ENCODE measurements at regions not wholly inside any gene's neighbourhood (a gene's known extent, or its start where the extent isn't known, plus 50 kb on each side); places are given as distances from the start of the nearest gene placed in this dataset.
A peak's percentile ranks its signal among the peaks of the same experiment; 100 is the strongest.

DNA sequence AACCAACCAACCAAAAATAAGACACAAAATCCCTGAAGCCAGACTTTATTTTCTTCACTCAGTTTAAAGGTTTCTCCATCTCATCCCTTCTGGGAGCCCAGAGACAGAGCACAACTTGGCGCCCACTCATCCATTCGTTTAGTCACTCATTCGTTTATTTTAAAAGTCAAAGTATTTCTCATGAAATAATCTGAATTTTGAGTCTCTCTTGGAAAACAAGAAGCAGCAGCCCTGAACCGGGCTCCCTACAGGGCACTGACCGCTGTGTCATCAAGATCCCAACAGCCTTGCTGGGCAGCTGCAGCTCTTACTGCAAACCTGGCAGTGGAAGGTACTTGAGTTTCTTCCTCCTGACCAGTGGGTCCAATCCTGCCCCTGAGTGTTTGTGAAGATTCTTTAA lies 171.6 kb downstream of the THBS2 start:
- no peaks in the 10 kb centered on the region for H3K9me3 ChIP-seq (ENCODE audit: insufficient read depth, low read depth, low read length)
- peaks cover 4% of the 10 kb centered on the region for H3K4me1 ChIP-seq (ENCODE audit: insufficient read depth, low read length)
- DNase-seq (ENCODE audit: low read depth), result no peak
- H3K9me3 Mint-ChIP-seq (ENCODE audit: unreplicated experiment), result peaks cover 5% of the 10 kb centered on the region
- no peak overlapping the region for H3K4me2 ChIP-seq (ENCODE audit: low read length)
- no peaks in the 10 kb centered on the region for H3K36me3 Mint-ChIP-seq (ENCODE audit: low read depth, unreplicated experiment)
- H3K4me3 ChIP-seq (ENCODE audit: insufficient read depth, low read depth, low read length), result no peak overlapping the region
- H3K36me3 ChIP-seq (ENCODE audit: insufficient read depth, low read length), result no peaks in the 10 kb centered on the region
- FAIRE-seq, result no peak
- no peak overlapping the region for H3K4me3 Mint-ChIP-seq (ENCODE audit: unreplicated experiment)
- TF ChIP-seq, protein P1, sequence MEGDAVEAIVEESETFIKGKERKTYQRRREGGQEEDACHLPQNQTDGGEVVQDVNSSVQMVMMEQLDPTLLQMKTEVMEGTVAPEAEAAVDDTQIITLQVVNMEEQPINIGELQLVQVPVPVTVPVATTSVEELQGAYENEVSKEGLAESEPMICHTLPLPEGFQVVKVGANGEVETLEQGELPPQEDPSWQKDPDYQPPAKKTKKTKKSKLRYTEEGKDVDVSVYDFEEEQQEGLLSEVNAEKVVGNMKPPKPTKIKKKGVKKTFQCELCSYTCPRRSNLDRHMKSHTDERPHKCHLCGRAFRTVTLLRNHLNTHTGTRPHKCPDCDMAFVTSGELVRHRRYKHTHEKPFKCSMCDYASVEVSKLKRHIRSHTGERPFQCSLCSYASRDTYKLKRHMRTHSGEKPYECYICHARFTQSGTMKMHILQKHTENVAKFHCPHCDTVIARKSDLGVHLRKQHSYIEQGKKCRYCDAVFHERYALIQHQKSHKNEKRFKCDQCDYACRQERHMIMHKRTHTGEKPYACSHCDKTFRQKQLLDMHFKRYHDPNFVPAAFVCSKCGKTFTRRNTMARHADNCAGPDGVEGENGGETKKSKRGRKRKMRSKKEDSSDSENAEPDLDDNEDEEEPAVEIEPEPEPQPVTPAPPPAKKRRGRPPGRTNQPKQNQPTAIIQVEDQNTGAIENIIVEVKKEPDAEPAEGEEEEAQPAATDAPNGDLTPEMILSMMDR (IDR thresholded peaks at IDR 0.05; ENCODE audit: insufficient read depth, low read depth, low read length), result no peak
- TF ChIP-seq EZH2 (IDR thresholded peaks at IDR 0.05; ENCODE audit: insufficient read depth, low read length), result no peak
- H3K4me1 Mint-ChIP-seq (ENCODE audit: low read depth, unreplicated experiment), result peaks cover 15% of the 10 kb centered on the region
- no peaks in the 10 kb centered on the region for H3K79me2 ChIP-seq (ENCODE audit: insufficient read depth, low read length)
- no peaks in the 10 kb centered on the region for H4K20me1 ChIP-seq (ENCODE audit: insufficient read depth, low read length)
- peak overlapping the region; percentile 48 for H3K27ac Mint-ChIP-seq (ENCODE audit: unreplicated experiment)
- H3K27ac ChIP-seq (ENCODE audit: low read depth, low read length), result no peak overlapping the region
- H3K27me3 ChIP-seq (ENCODE audit: insufficient read depth, low read length), result no peaks in the 10 kb centered on the region
- no peak overlapping the region for H2AFZ ChIP-seq (ENCODE audit: low read depth, low read length)
- H3K9ac ChIP-seq (ENCODE audit: low read length), result no peak overlapping the region
- no peaks in the 10 kb centered on the region for H3K27me3 Mint-ChIP-seq (ENCODE audit: low read depth, unreplicated experiment)

DNA sequence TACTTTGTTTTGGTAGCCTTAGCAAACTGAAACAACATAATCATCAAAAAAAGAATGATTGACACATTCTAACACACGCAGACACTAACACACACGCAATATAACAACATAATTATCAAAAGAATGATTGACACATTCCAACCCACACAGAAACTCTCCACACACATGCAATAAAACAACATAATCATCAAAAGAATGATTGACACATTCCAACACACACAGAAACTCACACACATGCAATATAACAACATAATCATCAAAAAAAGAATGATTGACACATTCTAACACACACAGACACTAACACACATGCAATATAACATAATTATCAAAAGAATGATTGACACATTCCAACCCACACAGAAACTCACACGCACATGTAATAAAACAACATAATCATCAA lies 172.4 kb downstream of the THBS2 start:
- Histone ChIP-seq H3K4me2 (ENCODE audit: low read length) (no peak overlapping the region), H3K4me3 (ENCODE audit: insufficient read depth, low read depth, low read length) (no peak overlapping the region), H3K36me3 (ENCODE audit: insufficient read depth, low read length) (no peaks in the 10 kb centered on the region), H3K9me3 (ENCODE audit: insufficient read depth, low read depth, low read length) (no peaks in the 10 kb centered on the region), H3K79me2 (ENCODE audit: insufficient read depth, low read length) (no peaks in the 10 kb centered on the region), H3K4me1 (ENCODE audit: insufficient read depth, low read length) (peaks cover 4% of the 10 kb centered on the region), H2AFZ (ENCODE audit: low read depth, low read length) (no peak overlapping the region), H3K9ac (ENCODE audit: low read length) (no peak overlapping the region), H3K27me3 (ENCODE audit: insufficient read depth, low read length) (no peaks in the 10 kb centered on the region), H4K20me1 (ENCODE audit: insufficient read depth, low read length) (no peaks in the 10 kb centered on the region), H3K27ac (ENCODE audit: low read depth, low read length) (no peak overlapping the region)
- DNase-seq (ENCODE audit: low read depth) (no peak), FAIRE-seq (peak; percentile 37)
- Mint-ChIP-seq H3K4me1 (ENCODE audit: low read depth, unreplicated experiment) (peaks cover 12% of the 10 kb centered on the region), H3K4me3 (ENCODE audit: unreplicated experiment) (no peak overlapping the region), H3K27me3 (ENCODE audit: low read depth, unreplicated experiment) (no peaks in the 10 kb centered on the region), H3K27ac (ENCODE audit: unreplicated experiment) (peak overlapping the region; percentile 13), H3K9me3 (ENCODE audit: unreplicated experiment) (peaks cover 11% of the 10 kb centered on the region), H3K36me3 (ENCODE audit: low read depth, unreplicated experiment) (no peaks in the 10 kb centered on the region)
- TF ChIP-seq, protein P1 (IDR thresholded peaks at IDR 0.05; ENCODE audit: insufficient read depth, low read depth, low read length), result no peak
- no peak for TF ChIP-seq EZH2 (IDR thresholded peaks at IDR 0.05; ENCODE audit: insufficient read depth, low read length)

GRCh38 chr6:169079650-169080049 lies 174.0 kb downstream of the THBS2 start:
- no peaks in the 10 kb centered on the region for H3K27me3 ChIP-seq (ENCODE audit: insufficient read depth, low read length)
- DNase-seq (ENCODE audit: low read depth), result peak; percentile 35
- Mint-ChIP-seq H3K36me3 (ENCODE audit: low read depth, unreplicated experiment) (no peaks in the 10 kb centered on the region), H3K27me3 (ENCODE audit: low read depth, unreplicated experiment) (no peaks in the 10 kb centered on the region), H3K27ac (ENCODE audit: unreplicated experiment) (no peak overlapping the region), H3K4me3 (ENCODE audit: unreplicated experiment) (no peak overlapping the region), H3K9me3 (ENCODE audit: unreplicated experiment) (peaks cover 6% of the 10 kb centered on the region), H3K4me1 (ENCODE audit: low read depth, unreplicated experiment) (peaks cover 20% of the 10 kb centered on the region)
- H3K9ac ChIP-seq (ENCODE audit: low read length), result no peak overlapping the region
- no peak for FAIRE-seq
- no peak overlapping the region for H2AFZ ChIP-seq (ENCODE audit: low read depth, low read length)
- H4K20me1 ChIP-seq (ENCODE audit: insufficient read depth, low read length), result no peaks in the 10 kb centered on the region
- TF ChIP-seq, protein P1 (IDR thresholded peaks at IDR 0.05; ENCODE audit: insufficient read depth, low read depth, low read length), result no peak
- TF ChIP-seq EZH2 (IDR thresholded peaks at IDR 0.05; ENCODE audit: insufficient read depth, low read length), result no peak
- H3K27ac ChIP-seq (ENCODE audit: low read depth, low read length), result no peak overlapping the region
- H3K4me1 ChIP-seq (ENCODE audit: insufficient read depth, low read length), result peaks cover 6% of the 10 kb centered on the region
- no peaks in the 10 kb centered on the region for H3K79me2 ChIP-seq (ENCODE audit: insufficient read depth, low read length)
- no peak overlapping the region for H3K4me2 ChIP-seq (ENCODE audit: low read length)
- H3K9me3 ChIP-seq (ENCODE audit: insufficient read depth, low read depth, low read length), result no peaks in the 10 kb centered on the region
- H3K36me3 ChIP-seq (ENCODE audit: insufficient read depth, low read length), result no peaks in the 10 kb centered on the region
- no peak overlapping the region for H3K4me3 ChIP-seq (ENCODE audit: insufficient read depth, low read depth, low read length)
